Kidney glomerular epithelial cell (primary cell): ENCODE measurements at regions not wholly inside any gene's neighbourhood (a gene's known extent, or its start where the extent isn't known, plus 50 kb on each side); places are given as distances from the start of the nearest gene placed in this dataset.

Source experiments
- DNase-seq: peaks from one replicate; lab custom pipeline; 2025; lab: John Stamatoyannopoulos, UW

GRCh38 chr11:122313581-122313980, 197.6 kb upstream of the BLID start:
- no peak for DNase-seq

DNA sequence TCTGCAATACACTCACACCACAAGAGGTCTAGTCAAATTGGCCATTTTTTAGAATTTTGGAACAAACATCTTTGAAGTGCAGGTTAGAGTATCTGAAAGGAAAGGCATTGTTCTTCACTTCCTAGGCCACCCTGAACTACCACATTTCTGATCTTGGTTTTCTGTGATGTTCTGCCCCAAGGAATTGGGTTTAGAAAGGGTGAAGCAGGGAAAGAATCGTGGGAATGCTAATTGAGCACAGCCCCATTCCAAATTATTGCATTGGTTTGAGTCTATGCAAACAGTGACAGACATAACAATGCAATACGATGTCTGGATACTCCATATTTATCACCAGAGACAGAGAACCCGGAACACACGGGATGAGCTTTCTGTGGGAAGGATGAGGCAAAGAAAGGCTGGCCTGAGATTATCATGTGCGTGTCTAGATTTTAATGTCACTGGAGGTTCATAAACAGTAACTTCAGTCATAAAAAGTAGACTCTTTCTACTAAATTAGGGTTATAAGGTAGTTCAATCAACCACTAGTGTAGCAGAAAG, 195.3 kb upstream of the BLID start:
- no peak for DNase-seq

GRCh38 chr11:122310766-122311165, 194.8 kb upstream of the BLID start:
- DNase-seq = no peak

GRCh38 chr11:122309262-122309925, 193.4 kb upstream of the BLID start:
- no peak for DNase-seq

DNA sequence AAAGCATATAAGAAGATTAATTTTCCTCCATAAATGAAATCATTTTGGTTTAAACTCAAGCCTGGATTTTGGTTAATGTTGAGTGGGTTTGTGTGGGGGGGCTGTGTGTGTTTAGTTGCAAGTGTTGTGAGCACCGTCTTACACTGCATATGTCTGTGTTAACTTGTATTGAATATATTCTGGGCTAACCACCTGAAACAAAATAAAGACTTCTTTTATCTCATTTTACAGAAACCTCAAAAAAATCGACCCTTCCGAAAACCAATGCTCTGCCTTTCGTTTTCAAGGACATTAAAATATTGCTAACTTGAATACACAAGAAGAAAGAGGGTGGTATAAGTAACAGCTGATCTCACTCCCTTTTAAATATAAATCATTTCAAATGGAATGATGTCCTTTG, 192.2 kb upstream of the BLID start:
- no peak for DNase-seq

DNA sequence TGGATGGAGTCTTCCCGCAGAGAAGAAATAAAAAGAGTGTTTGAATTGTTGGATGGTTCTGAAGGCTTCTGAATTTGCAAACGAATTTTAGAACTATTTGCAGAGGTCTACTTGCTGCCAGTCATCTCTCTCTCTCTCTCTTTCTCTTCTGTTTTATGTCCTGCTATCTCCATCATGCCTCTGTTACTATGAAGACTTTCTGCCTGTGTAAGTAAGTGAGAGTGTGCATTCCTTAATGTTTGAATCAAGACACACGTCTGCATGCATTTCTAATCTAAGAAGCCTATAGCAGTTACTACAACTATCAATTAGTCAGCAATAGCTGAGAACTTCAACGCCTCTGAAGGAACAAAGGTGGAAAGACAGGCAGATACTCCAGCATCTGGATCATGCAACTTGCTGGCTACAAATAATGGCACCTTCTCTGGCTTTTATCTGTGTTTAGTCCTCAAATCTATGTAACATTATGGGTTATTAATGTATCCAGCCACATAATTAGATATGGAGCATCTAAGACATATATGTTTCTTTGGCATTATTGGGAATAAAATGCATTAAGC, 191.5 kb upstream of the BLID start:
- no peak for DNase-seq

GRCh38 chr11:122306831-122307391, 190.9 kb upstream of the BLID start:
- DNase-seq = no peak

DNA sequence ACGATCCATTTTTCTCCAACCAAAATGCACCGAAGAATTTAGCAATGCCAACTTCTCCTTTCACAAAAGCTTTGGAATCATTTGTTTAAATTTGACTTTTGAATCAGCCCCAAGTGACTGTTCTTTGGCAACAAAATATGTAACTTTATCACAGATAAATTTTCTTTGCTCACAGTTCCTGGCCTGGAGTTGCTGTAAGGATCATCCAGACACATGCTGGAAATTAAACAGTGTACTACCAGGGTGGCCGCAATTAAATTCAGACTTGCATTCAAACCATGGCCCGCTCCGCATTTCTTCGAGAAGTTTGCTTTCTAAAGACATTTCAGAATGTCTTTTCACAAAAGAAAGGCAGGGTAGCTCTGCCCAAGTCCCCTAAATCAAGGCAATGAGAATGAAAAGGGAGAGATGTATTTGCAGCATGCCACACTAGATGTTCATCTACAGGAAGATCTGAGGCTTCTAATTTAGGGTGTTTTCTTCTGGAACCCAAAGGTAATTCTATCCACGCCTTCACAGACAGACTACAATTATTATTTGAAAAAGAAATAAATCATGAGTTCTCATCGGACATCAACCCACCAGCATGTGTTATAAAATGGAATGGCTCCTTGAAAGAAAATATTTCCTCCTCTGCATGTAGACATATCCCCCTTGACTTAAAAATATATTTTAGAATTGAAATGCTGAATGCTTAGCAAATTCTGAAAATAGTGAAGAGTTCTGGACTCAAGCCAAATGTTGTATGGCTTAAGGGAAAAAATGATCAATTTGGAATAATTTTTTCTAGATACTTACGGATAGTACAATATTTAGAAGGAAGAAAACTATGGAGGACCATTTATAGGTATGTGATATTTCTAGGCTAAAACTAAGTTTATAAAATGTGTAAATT, 189.7 kb upstream of the BLID start:
- DNase-seq = no peak

DNA sequence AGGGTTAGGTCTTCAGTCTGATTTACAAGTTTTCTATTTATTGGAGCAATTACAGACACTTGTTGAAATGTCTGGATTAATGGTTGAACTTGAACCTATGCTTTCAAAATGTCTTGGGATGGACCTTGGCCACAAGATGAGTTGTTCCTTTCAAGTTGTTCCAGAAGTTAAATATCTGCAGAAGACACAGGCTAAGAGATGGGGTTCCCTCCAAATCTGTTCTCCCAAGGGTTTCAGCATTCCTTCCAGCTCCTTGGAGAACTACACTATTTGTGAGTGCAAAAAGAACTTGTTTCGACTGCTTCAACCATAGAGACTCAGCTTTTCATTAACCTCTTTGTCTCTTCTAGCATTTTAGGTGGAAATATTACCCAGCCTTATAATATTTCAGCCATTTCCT, 189.0 kb upstream of the BLID start:
- DNase-seq = no peak

GRCh38 chr11:122304306-122304705, 188.3 kb upstream of the BLID start:
- DNase-seq = no peak

DNA sequence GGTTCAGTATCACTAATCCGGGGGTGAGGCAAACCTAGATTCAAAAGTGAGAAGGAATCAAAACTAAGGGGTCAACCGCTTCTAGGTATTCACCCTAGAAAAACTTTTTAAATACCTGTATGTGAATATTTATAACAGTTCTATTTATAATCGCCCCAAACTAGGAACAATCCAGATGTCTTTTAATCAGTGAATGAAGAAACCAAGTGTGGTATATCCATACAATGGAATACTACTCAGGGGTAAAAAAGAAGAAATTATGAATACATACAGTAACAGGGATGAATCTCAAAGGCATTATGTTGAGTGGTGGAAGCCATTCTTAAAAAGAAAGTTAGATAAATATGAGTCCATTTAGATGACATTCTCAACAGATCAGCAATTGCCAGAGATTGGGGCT, 178.0 kb upstream of the BLID start:
- DNase-seq = no peak

DNA sequence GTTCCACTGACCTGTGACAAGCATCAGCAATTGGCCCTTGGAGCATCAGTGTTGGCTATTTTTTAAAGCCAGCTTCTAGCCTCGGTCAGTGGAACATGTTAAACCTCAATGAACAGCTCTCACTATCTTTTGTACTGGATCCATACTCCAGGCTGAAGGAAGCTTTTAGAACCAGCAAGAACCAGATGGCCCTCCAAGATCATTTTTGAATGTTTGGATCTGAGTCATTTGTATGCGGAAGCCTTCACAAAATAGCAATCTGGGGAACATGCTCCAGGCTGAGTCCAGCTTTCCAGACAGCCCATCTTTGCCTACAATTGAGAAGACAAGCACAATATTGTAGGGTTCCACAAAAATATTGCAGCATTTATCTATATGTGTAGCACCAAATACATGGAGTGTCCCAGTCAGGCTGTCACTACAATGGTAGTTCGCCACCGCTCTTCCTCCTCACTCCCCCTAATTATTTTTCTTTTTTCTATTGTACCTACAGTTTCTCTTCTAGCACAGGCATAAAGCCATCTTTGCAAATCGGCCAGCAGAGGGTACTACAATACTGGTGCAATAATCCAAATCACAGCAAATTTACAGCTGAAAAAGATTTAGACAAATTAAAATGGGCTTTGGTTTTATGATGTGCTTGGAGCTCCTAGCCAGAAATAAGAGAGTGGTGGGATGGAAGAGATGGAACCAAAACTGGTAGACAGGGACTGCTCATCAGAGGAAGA, 177.4 kb upstream of the BLID start:
- peak; percentile 1 for DNase-seq

GRCh38 chr11:122287401-122287800, 171.4 kb upstream of the BLID start:
- no peak for DNase-seq

DNA sequence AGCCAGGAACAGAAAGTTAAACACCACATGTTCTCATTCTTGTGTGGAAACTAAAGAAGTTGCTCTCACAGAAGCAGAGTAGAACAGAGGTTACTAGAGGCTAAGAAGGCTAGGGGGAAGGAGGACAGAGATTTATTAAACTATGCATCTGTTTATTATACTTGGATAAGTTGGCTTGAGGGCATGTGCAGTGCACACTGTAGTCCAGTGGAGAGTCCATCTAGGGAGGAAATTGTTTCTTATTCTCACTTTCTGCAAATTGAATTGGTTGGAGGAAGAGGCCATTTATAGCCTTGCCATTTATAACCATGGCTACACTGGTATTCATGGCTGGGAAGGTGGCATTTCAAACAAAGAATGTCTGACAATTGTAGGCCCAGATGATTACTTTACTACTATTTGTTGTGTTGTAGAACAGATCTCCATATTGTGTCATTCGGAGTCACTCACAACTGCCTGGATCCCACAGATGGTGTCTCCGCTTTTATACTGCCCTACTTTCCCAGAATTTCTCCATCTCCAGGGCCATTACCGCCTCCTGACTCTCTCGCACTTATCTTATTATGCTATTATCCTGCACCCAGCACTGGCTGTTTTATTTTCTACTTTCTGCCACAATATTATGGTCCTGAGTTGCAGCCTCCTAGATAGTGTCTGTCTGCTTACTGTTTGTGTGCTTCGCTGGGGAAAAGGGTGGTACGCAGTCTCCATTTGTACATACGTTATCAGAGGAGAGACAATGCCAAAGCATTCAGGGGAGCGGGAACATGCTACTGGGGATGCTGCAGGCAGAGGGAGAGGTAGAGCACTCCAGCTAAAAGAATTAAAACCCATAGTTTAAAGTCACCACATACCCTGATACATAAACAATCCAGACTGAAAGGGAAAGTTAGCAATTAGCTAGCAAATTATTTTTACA, 169.3 kb upstream of the BLID start:
- no peak for DNase-seq

DNA sequence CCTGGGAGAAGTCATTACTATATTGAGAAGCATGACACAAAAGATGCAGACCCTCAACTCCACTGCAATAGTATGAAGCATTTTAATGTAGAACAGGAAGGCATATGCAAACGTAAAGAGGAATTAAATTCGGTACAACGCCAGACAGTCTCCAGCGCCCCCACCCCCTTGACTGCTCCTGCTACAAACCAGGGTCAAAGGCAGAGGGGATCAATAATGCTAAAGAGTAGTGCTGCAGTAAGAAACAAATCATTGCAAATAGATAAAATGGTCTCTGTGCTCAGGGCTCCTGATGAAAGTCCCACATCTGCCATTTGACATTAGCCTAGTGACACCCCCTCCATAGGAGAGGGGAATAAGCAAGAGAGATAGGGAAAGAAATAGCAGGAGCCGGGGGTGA, 164.9 kb upstream of the BLID start:
- DNase-seq = no peak

DNA sequence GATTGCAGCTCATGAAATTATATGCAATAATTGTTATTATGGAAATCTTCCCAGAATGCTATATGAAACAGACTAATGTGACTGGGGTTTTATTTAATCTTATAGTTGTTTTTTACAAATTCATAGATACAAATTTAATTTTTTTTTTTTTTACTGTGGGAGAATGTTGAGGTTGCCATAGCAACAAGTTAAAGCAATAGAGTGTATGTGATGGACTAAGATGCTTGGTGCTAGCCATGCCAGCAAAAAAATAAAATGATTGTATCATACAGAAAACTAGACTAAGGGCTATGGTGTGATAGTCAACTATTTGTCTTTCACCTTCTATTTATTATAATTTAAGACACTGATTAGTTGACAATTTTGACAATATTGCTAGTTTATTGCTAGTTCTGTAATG, 163.2 kb upstream of the BLID start:
- DNase-seq = no peak

DNA sequence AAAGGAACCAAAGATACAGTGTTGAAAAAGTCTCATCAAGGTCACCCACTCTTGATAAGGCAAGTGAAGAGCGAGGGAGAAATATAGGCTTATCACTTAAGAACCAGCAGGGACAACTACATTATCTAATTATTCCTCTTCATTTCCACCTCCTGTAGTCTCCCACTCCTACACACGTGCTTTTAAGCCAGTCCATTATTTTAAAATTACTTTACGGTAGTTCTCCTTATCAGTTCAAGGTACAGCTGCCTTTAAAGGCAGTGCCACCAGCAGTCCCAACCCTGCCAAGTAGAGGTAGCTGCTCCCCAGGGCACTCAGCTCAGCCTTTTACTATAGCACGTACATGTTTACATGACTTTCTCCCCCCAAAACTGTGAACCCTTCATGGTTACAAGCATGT, 161.5 kb upstream of the BLID start:
- no peak for DNase-seq

DNA sequence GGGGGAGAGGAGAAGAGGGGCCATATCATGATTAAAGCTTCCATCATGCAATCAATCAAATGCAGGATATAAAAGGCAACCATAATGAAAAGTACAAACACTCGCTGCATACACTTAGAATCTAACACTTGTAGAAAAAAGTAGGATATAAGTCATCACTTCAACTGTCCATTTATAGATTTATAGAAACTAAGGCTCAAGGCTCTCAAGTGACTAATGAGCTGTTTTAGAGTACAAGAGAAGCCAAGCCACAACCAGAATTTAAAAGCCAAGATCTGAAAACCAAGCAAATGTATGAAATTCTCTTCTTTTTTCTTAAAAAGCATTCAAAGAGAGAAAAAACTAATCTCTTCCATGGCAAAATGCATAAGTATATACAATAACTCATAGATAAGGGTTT, 160.2 kb upstream of the BLID start:
- no peak for DNase-seq

DNA sequence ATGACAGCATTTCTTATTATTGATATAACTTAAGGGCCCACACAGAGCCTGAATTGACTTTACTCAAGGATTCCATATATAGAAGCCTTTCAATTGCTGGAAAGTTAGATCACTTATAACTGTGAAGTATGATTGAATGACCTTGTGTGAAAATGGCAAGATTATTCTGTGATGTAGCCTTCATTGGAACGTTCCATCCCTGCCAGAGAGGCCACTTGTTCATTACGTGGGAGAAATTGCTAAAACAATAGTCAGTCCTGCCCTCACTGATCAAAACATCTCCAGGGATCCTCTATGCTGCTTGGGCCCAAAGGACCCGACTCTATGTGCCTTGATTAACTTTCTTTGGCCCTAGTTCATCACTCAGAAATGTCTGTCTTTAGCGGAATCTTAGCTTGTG, 159.5 kb upstream of the BLID start:
- DNase-seq = no peak

- DNase-seq = no peak
Measured at GRCh38 chr11:122273476-122274191, 157.6 kb upstream of the BLID start.
